WTC11 (cell line): ENCODE measurements at regions not wholly inside any gene's neighbourhood (a gene's known extent, or its start where the extent isn't known, plus 50 kb on each side); places are given as distances from the start of the nearest gene placed in this dataset.

Source experiments
- ATAC-seq: fragments of 200-7000 bp; cut with Tn5 transposase; 2 replicates; pipeline ENCODE4 v1.10.0; 2021; ENCODE audit warnings: mild to moderate bottlenecking, moderate library complexity
- CTCF ChIA-PET: fragments of 300-600 bp; sonication (Branson Sonifier 250); formaldehyde crosslinking; loops from one replicate; lab custom pipeline; 2021; ENCODE audit warnings: antibody characterized with exemption; lab: Charles Lee
- POLR2A ChIA-PET: fragments of 350-600 bp; sonication (Branson Sonifier 250); formaldehyde crosslinking; loops from one replicate; lab custom pipeline; 2021; ENCODE audit warnings: antibody characterized with exemption; lab: Charles Lee
- DNase-seq: peaks from one replicate; pipeline ENCODE4 v3.0.0; 2021; ENCODE audit warnings: low spot score
- H3K27ac Mint-ChIP-seq: 2 replicates; pipeline ENCODE4 v1.8.0; 2021; ENCODE audit warnings: mixed read lengths
- H3K27me3 Mint-ChIP-seq: 2 replicates; pipeline ENCODE4 v1.8.0; 2021; ENCODE audit warnings: low read depth, mild to moderate bottlenecking, moderate library complexity, mixed read lengths
- H3K36me3 Mint-ChIP-seq: 2 replicates; pipeline ENCODE4 v1.8.0; 2021; ENCODE audit warnings: mixed read lengths
- H3K4me1 Mint-ChIP-seq: 2 replicates; pipeline ENCODE4 v1.8.0; 2022; ENCODE audit warnings: mixed read lengths
- H3K4me3 Mint-ChIP-seq: 2 replicates; pipeline ENCODE4 v1.8.0; 2021; ENCODE audit warnings: mild to moderate bottlenecking, moderate library complexity, mixed read lengths
- H3K9me3 Mint-ChIP-seq: 2 replicates; pipeline ENCODE4 v1.8.0; 2021; ENCODE audit warnings: mixed read lengths
- AR ChIP-seq: fragments of 250-450 bp; sonication (Bioruptor Pico); IDR thresholded peaks from 2 replicates; pipeline ENCODE4 v1.9.0; 2021; ENCODE audit warnings: mild to moderate bottlenecking
- ATF1 ChIP-seq: sonication (generic); formaldehyde crosslinking; IDR thresholded peaks from 2 replicates; pipeline ENCODE4 v1.8.1; 2023; ENCODE audit warnings: mild to moderate bottlenecking, moderate library complexity, missing genetic modification reagents
- CDX4 ChIP-seq: fragments of 250-450 bp; sonication (Bioruptor Pico); IDR thresholded peaks from 2 replicates; pipeline ENCODE4 v1.9.0; 2021; ENCODE audit warnings: moderate library complexity, mild to moderate bottlenecking, inconsistent platforms, borderline replicate concordance
- ELF4 ChIP-seq: sonication (generic); formaldehyde crosslinking; IDR thresholded peaks from 2 replicates; pipeline ENCODE4 v1.8.1; 2022; ENCODE audit warnings: low read depth, mild to moderate bottlenecking, moderate library complexity, missing genetic modification reagents
- IRF1 ChIP-seq: sonication (generic); formaldehyde crosslinking; IDR thresholded peaks from 2 replicates; pipeline ENCODE4 v1.8.0; 2023; ENCODE audit warnings: missing genetic modification reagents
- IRF2 ChIP-seq: sonication (generic); formaldehyde crosslinking; IDR thresholded peaks from 2 replicates; pipeline ENCODE4 v1.8.0; 2022; ENCODE audit warnings: low read depth, missing genetic modification reagents, borderline replicate concordance
- KAT7 ChIP-seq: sonication (generic); formaldehyde crosslinking; IDR thresholded peaks from 2 replicates; pipeline ENCODE4 v1.8.1; 2023; ENCODE audit warnings: missing genetic modification reagents, mild to moderate bottlenecking, borderline replicate concordance
- NFATC4 ChIP-seq: fragments of 250-450 bp; sonication (Bioruptor Pico); IDR thresholded peaks from 2 replicates; pipeline ENCODE4 v1.9.0; 2021; ENCODE audit warnings: mild to moderate bottlenecking
- PRDM15 ChIP-seq: sonication (generic); formaldehyde crosslinking; IDR thresholded peaks from 2 replicates; pipeline ENCODE4 v1.8.0; 2022; ENCODE audit warnings: missing genetic modification reagents
- RELA ChIP-seq: sonication (generic); formaldehyde crosslinking; IDR thresholded peaks from 2 replicates; pipeline ENCODE4 v1.8.1; 2022; ENCODE audit warnings: missing genetic modification reagents, mild to moderate bottlenecking, borderline replicate concordance
- TEAD1 ChIP-seq: sonication (generic); formaldehyde crosslinking; IDR thresholded peaks from 2 replicates; pipeline ENCODE4 v1.8.0; 2022; ENCODE audit warnings: mild to moderate bottlenecking, missing genetic modification reagents
- USF1 ChIP-seq: sonication (generic); formaldehyde crosslinking; IDR thresholded peaks from 2 replicates; pipeline ENCODE4 v1.8.0; 2022; ENCODE audit warnings: mild to moderate bottlenecking, missing genetic modification reagents
- USF2 ChIP-seq: sonication (generic); formaldehyde crosslinking; IDR thresholded peaks from 2 replicates; pipeline ENCODE4 v1.8.1; 2023; ENCODE audit warnings: mild to moderate bottlenecking, missing genetic modification reagents, moderate library complexity
- ZBTB21 ChIP-seq: sonication (generic); formaldehyde crosslinking; IDR thresholded peaks from 2 replicates; pipeline ENCODE4 v1.8.1; 2023; ENCODE audit warnings: mild to moderate bottlenecking, missing genetic modification reagents, borderline replicate concordance
- TF ChIP-seq, protein P1 (sequence below): sonication (generic); formaldehyde crosslinking; IDR thresholded peaks from 2 replicates; pipeline ENCODE4 v1.8.1; 2023; ENCODE audit warnings: mild to moderate bottlenecking, missing genetic modification reagents
- TF ChIP-seq, protein P2 (sequence below): sonication (generic); formaldehyde crosslinking; IDR thresholded peaks from 2 replicates; pipeline ENCODE4 v1.8.0; 2022; ENCODE audit warnings: mild to moderate bottlenecking, missing genetic modification reagents

DNA sequence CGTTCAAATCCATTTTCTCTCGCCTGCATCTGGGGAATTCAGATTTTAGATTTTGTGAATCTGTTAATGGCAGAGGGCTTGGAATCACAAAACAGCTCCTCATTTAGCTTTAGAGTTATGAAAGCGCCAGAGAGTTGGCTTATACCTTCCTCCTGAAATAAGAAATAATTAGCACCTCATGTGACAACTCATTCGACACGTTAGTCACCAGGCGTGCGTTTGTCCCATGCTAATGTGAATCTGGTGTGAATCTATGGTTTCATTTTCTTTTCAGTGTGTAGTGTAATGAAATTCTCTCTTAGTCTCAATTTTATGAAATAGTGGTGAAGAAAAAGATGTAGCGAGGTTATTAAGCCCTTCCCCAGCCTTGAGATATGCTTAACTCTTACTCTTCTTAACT is 89.4 kb downstream of the EDEM1 start (continued):
- no peak for TF ChIP-seq IRF2 (CRISPR knock-in tag)
- TF ChIP-seq NFATC4 (CRISPR knock-in tag) = no peak

DNA sequence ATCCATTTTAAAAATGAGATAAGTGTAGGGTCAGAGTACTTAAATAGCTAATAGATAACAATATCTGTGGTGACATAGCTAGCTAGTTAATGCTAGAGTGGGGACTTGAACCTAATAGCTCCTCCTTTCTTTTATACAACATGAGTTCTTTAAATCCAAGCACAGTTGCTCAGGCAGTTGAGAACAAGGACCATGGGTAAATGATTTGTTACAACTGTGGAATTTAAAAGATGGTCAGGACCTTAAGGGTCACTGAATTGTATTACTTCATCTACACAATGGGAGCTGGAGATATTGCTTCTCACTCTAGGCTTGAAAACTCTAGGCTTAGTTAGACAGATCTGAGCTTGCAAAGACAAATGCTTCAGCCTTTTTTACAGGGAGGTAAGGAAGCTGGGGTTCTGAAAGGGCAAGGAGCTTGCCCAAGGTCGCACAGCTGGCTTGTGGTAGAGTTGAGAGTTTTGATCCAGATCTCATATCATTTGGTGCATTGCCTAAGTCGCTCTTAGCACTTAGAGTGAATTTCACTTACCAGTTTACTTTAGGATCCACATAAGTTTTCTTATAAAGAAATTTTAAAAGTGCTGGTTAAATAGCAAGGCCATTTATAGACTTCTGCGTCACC is 90.2 kb downstream of the EDEM1 start:
- Mint-ChIP-seq H3K4me1 (no peaks in the 10 kb centered on the region), H3K36me3 (peaks cover 21% of the 10 kb centered on the region), H3K4me3 (no peak overlapping the region), H3K27ac (no peak overlapping the region), H3K9me3 (peaks cover 60% of the 10 kb centered on the region), H3K27me3 (peaks cover 11% of the 10 kb centered on the region)
- no peak for ATAC-seq
- DNase-seq = no peak
- ChIA-PET CTCF (no interaction called here), POLR2A (no interaction called here)
- TF ChIP-seq KAT7 (CRISPR knock-in tag) (no peak), PRDM15 (CRISPR knock-in tag) (no peak), IRF2 (CRISPR knock-in tag) (no peak), ATF1 (CRISPR knock-in tag) (no peak)

DNA sequence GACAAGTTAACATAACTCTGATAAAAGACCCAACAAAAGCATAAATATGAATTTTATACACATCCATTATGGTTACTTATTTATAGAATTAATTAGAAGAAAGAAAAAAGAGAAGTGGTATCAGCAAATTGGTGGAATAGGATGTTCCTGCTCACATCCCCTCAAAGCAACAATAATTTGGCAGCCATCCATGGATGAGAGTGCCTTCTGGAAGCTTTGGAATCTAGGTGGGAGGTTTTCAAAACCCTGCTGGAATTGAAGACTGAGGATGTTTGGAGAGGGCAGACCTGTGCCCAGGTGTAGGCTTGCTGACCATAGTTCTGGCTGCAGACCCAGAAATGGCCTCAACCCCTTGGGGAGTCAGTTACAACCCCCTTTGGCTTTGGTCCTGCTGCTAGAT is 91.2 kb downstream of the EDEM1 start:
- Mint-ChIP-seq H3K36me3 (peaks cover 23% of the 10 kb centered on the region), H3K27ac (no peak overlapping the region), H3K4me3 (no peak overlapping the region), H3K27me3 (peaks cover 11% of the 10 kb centered on the region), H3K9me3 (peaks cover 62% of the 10 kb centered on the region), H3K4me1 (no peaks in the 10 kb centered on the region)
- DNase-seq (no peak), ATAC-seq (no peak)
- ChIA-PET CTCF (no interaction called here), POLR2A (no interaction called here)
- TF ChIP-seq, protein P1, sequence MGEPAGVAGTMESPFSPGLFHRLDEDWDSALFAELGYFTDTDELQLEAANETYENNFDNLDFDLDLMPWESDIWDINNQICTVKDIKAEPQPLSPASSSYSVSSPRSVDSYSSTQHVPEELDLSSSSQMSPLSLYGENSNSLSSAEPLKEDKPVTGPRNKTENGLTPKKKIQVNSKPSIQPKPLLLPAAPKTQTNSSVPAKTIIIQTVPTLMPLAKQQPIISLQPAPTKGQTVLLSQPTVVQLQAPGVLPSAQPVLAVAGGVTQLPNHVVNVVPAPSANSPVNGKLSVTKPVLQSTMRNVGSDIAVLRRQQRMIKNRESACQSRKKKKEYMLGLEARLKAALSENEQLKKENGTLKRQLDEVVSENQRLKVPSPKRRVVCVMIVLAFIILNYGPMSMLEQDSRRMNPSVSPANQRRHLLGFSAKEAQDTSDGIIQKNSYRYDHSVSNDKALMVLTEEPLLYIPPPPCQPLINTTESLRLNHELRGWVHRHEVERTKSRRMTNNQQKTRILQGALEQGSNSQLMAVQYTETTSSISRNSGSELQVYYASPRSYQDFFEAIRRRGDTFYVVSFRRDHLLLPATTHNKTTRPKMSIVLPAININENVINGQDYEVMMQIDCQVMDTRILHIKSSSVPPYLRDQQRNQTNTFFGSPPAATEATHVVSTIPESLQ (CRISPR knock-in tag) = no peak
- TF ChIP-seq IRF1 (CRISPR knock-in tag) (no peak), USF2 (no peak), TEAD1 (no peak), ELF4 (no peak), AR (no peak), PRDM15 (CRISPR knock-in tag) (no peak), ZBTB21 (no peak), USF1 (CRISPR knock-in tag) (no peak), RELA (CRISPR knock-in tag) (no peak), CDX4 (no peak)
- TF ChIP-seq, protein P2, sequence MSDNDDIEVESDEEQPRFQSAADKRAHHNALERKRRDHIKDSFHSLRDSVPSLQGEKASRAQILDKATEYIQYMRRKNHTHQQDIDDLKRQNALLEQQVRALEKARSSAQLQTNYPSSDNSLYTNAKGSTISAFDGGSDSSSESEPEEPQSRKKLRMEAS (CRISPR knock-in tag) = no peak
